IMR-90 (cell line): ENCODE measurements at regions not wholly inside any gene's neighbourhood (a gene's known extent, or its start where the extent isn't known, plus 50 kb on each side); places are given as distances from the start of the nearest gene placed in this dataset.

Experiments
- ATAC-seq: fragments of 200-7000 bp; cut with Tn5 transposase; 2 replicates; pipeline ENCODE4 v1.9.1; 2020; ENCODE audit warnings: low read depth, mild to moderate bottlenecking, moderate library complexity
- BruUV-seq: library from RNA; stranded (reverse); fragments of 400-500 nt; replicated peaks from 2 replicates; lab custom pipeline; 2021; lab: Mats Ljungman, UMichigan
- CTCF ChIA-PET: fragments of 300-600 bp; formaldehyde crosslinking; extraction: SDS; loops from one replicate; lab custom pipeline; 2021; ENCODE audit warnings: antibody characterized with exemption; lab: Yijun Ruan, JAX
- POLR2A ChIA-PET: fragments of 300-600 bp; sonication (Branson Sonifier 250); formaldehyde crosslinking; loops from one replicate; lab custom pipeline; 2022; ENCODE audit warnings: antibody characterized with exemption; ENCODE audit not compliant: unreplicated experiment; lab: Charles Lee
- DNase-seq: peaks from one replicate; pipeline ENCODE4 v3.0.0; 2013
- H2AFZ ChIP-seq: replicated peaks from 2 replicates; pipeline ENCODE3; 2013; ENCODE audit warnings: low read length, mild to moderate bottlenecking; ENCODE audit not compliant: poor library complexity
- H2AK5ac ChIP-seq: 2 replicates; pipeline ENCODE4 v1.6.1; 2013; ENCODE audit warnings: low read depth, low read length, inconsistent platforms
- H2AK9ac ChIP-seq: replicated peaks from 2 replicates; pipeline ENCODE3; 2013; ENCODE audit warnings: mild to moderate bottlenecking, low read depth, low read length, moderate library complexity; ENCODE audit not compliant: poor library complexity
- H2BK120ac ChIP-seq: 2 replicates; pipeline ENCODE4 v1.6.1; 2013; ENCODE audit warnings: low read depth, low read length, inconsistent platforms
- H2BK15ac ChIP-seq: 3 replicates; pipeline ENCODE4 v1.6.1; 2013; ENCODE audit warnings: low read depth, low read length, inconsistent platforms
- H2BK20ac ChIP-seq: 2 replicates; pipeline ENCODE4 v1.6.1; 2013; ENCODE audit warnings: low read depth, mild to moderate bottlenecking, inconsistent platforms, low read length, moderate library complexity
- H2BK5ac ChIP-seq: 2 replicates; pipeline ENCODE4 v1.6.1; 2013; ENCODE audit warnings: mild to moderate bottlenecking, low read depth, low read length, inconsistent platforms; ENCODE audit not compliant: poor library complexity, severe bottlenecking
- H3K14ac ChIP-seq: replicated peaks from 2 replicates; pipeline ENCODE4 v1.6.1; 2013; ENCODE audit warnings: low read depth, low read length, inconsistent platforms
- H3K18ac ChIP-seq: 2 replicates; pipeline ENCODE4 v1.6.1; 2013; ENCODE audit warnings: low read depth, low read length, control low read depth
- H3K23ac ChIP-seq: 2 replicates; pipeline ENCODE4 v1.6.1; 2013; ENCODE audit warnings: low read depth, low read length, inconsistent platforms
- H3K27ac ChIP-seq: 2 replicates; pipeline ENCODE4 v1.5.1; 2013; ENCODE audit warnings: mild to moderate bottlenecking, control low read depth, low read length; ENCODE audit not compliant: insufficient read depth
- H3K27me3 ChIP-seq: 2 replicates; pipeline ENCODE4 v1.6.1; 2013; ENCODE audit warnings: low read length; ENCODE audit not compliant: control insufficient read depth, insufficient read depth
- H3K36me3 ChIP-seq: 2 replicates; pipeline ENCODE4 v1.6.1; 2013; ENCODE audit warnings: low read length, mixed read lengths; ENCODE audit not compliant: control insufficient read depth, insufficient read depth
- H3K4ac ChIP-seq: 2 replicates; pipeline ENCODE4 v1.6.1; 2013; ENCODE audit warnings: low read depth, low read length, inconsistent platforms
- H3K4me1 ChIP-seq: 2 replicates; pipeline ENCODE4 v1.6.1; 2013; ENCODE audit warnings: low read length, mixed read lengths; ENCODE audit not compliant: control insufficient read depth, insufficient read depth
- H3K4me2 ChIP-seq: 2 replicates; pipeline ENCODE4 v1.6.1; 2013; ENCODE audit warnings: low read depth, mild to moderate bottlenecking, control low read depth, low read length, moderate library complexity
- H3K4me3 ChIP-seq: 2 replicates; pipeline ENCODE4 v1.5.1; 2013; ENCODE audit warnings: low read depth, mild to moderate bottlenecking, control low read depth, low read length, moderate library complexity; ENCODE audit not compliant: insufficient read depth
- H3K56ac ChIP-seq: 2 replicates; pipeline ENCODE4 v1.6.1; 2013; ENCODE audit warnings: low read length, inconsistent platforms; ENCODE audit not compliant: insufficient read depth; ENCODE audit errors: extremely low read depth
- H3K79me1 ChIP-seq, 2 experiments: 2 replicates each; pipeline ENCODE4 v1.6.1; 2013; ENCODE audit warnings: low read length in 2 of 2, inconsistent platforms in 1 of 2, low read depth in 1 of 2
- H3K9ac ChIP-seq: 2 replicates; pipeline ENCODE4 v1.6.1; 2013; ENCODE audit warnings: low read depth, low read length, control low read depth
- H3K9me1 ChIP-seq: 2 replicates; pipeline ENCODE4 v1.6.1; 2013; ENCODE audit warnings: low read length, inconsistent platforms; ENCODE audit not compliant: insufficient read depth
- H3K9me3 ChIP-seq: 2 replicates; pipeline ENCODE4 v1.6.1; 2013; ENCODE audit warnings: low read length; ENCODE audit not compliant: control insufficient read depth, insufficient read depth
- H4K20me1 ChIP-seq: 2 replicates; pipeline ENCODE4 v1.6.1; 2013; ENCODE audit warnings: low read length, inconsistent platforms; ENCODE audit not compliant: insufficient read depth
- H4K5ac ChIP-seq: 2 replicates; pipeline ENCODE4 v1.6.1; 2013; ENCODE audit warnings: mild to moderate bottlenecking, low read depth, low read length, control low read depth
- H4K8ac ChIP-seq, 2 experiments: 2 replicates each; pipeline ENCODE4 v1.6.1; 2013; ENCODE audit warnings: low read depth in 2 of 2, low read length in 2 of 2, control low read depth in 1 of 2, inconsistent platforms in 1 of 2
- H4K91ac ChIP-seq: 2 replicates; pipeline ENCODE4 v1.6.1; 2013; ENCODE audit warnings: low read depth, low read length, inconsistent platforms; ENCODE audit not compliant: insufficient read depth
- BHLHE40 ChIP-seq: fragments of 150-350 bp; IDR thresholded peaks from 2 replicates; pipeline ENCODE4 v1.6.1; 2016; ENCODE audit warnings: mild to moderate bottlenecking, low read depth, low read length
- CEBPB ChIP-seq: IDR thresholded peaks from 2 replicates; pipeline ENCODE4 v1.6.1; 2012; ENCODE audit warnings: low read depth, low read length, improper control_type of control experiment
- CHD1 ChIP-seq: IDR thresholded peaks from 2 replicates; pipeline ENCODE4 v1.6.1; 2012; ENCODE audit warnings: low read depth, low read length, improper control_type of control experiment
- CTCF ChIP-seq: conservative IDR thresholded peaks from 2 replicates; pipeline ENCODE4 v1.5.1; 2012; ENCODE audit warnings: mild to moderate bottlenecking, low read depth, low read length, improper control_type of control experiment
- ELK1 ChIP-seq: fragments of 150-350 bp; IDR thresholded peaks from 2 replicates; pipeline ENCODE4 v1.6.1; 2016; ENCODE audit warnings: low read depth, mild to moderate bottlenecking, low read length, moderate library complexity, borderline replicate concordance
- FOS ChIP-seq: fragments of 150-350 bp; IDR thresholded peaks from 2 replicates; pipeline ENCODE4 v1.6.1; 2016; ENCODE audit warnings: low read depth, low read length
- MAFK ChIP-seq: IDR thresholded peaks from 2 replicates; pipeline ENCODE4 v1.6.1; 2012; ENCODE audit warnings: low read depth, low read length, improper control_type of control experiment
- MAZ ChIP-seq: IDR thresholded peaks from 2 replicates; pipeline ENCODE4 v1.6.1; 2012; ENCODE audit warnings: low read depth, mild to moderate bottlenecking, low read length, improper control_type of control experiment, moderate library complexity, borderline replicate concordance
- MXI1 ChIP-seq: IDR thresholded peaks from 2 replicates; pipeline ENCODE4 v1.6.1; 2012; ENCODE audit warnings: low read depth, mild to moderate bottlenecking, low read length, moderate library complexity, borderline replicate concordance
- NFE2L2 ChIP-seq: fragments of 150-350 bp; IDR thresholded peaks from 2 replicates; pipeline ENCODE4 v1.6.1; 2016; ENCODE audit warnings: low read depth, mild to moderate bottlenecking, low read length
- POLR2A ChIP-seq: IDR thresholded peaks from 2 replicates; pipeline ENCODE4 v1.6.1; 2012; ENCODE audit warnings: mild to moderate bottlenecking, low read depth, low read length
- RAD21 ChIP-seq: IDR thresholded peaks from 2 replicates; pipeline ENCODE4 v1.6.1; 2012; ENCODE audit warnings: low read length, improper control_type of control experiment
- RCOR1 ChIP-seq: IDR thresholded peaks from 2 replicates; pipeline ENCODE4 v1.6.1; 2012; ENCODE audit warnings: mild to moderate bottlenecking, low read length, improper control_type of control experiment; ENCODE audit not compliant: insufficient replicate concordance
- RFX5 ChIP-seq: IDR thresholded peaks from 2 replicates; pipeline ENCODE4 v1.8.0; 2012; ENCODE audit warnings: low read depth, mild to moderate bottlenecking, low read length, moderate library complexity
- SMC3 ChIP-seq: fragments of 150-350 bp; IDR thresholded peaks from 2 replicates; pipeline ENCODE4 v1.6.1; 2016; ENCODE audit warnings: low read depth, mild to moderate bottlenecking, antibody characterized with exemption, low read length, moderate library complexity
- USF2 ChIP-seq: fragments of 150-350 bp; IDR thresholded peaks from 2 replicates; pipeline ENCODE4 v1.6.1; 2017; ENCODE audit warnings: mild to moderate bottlenecking, antibody characterized with exemption, low read length, low read depth
- dilution Hi-C: fragments of 300-500 bp; cut with HindIII; formaldehyde crosslinking; loops from one replicate; pipeline ENCODE4 v1.14.3; 2018; ENCODE audit warnings: low sequenced_read_pairs; ENCODE audit not compliant: unreplicated experiment
- in situ Hi-C: fragments of 300-500 bp; cut with MboI; formaldehyde crosslinking; loops from 3 replicates; pipeline ENCODE4 v1.14.3; 2019; ENCODE audit warnings: low sequenced_read_pairs, inconsistent platforms, mixed read lengths
- intact Hi-C: fragments of 100-400 bp; cut with micrococcal nuclease; formaldehyde crosslinking; loops from 2 replicates; pipeline ENCODE4 v1.10.0; 2022

- ATAC-seq, result no peak
- H3K18ac ChIP-seq, result no peak overlapping the region
- no peaks in the 10 kb centered on the region for H4K20me1 ChIP-seq
- no TSS peak for BruUV-seq
- no peaks in the 10 kb centered on the region for H3K9me3 ChIP-seq
- H2AK9ac ChIP-seq, result no peak overlapping the region
- H3K14ac ChIP-seq, result no peak overlapping the region
- H2AK5ac ChIP-seq, result no peak overlapping the region
- ChIA-PET CTCF (no interaction called here), POLR2A (no interaction called here)
- no peak overlapping the region for H2AFZ ChIP-seq
- no peaks in the 10 kb centered on the region for H3K4me1 ChIP-seq
- in situ Hi-C loops (no loop called here), dilution Hi-C loops (no loop called here), intact Hi-C loops (no loop called here)
- H3K56ac ChIP-seq, result no peak overlapping the region
- H3K27me3 ChIP-seq, result no peaks in the 10 kb centered on the region
- H4K8ac ChIP-seq, result no peak overlapping the region
- TF ChIP-seq POLR2A, result no peak
- no peak for TF ChIP-seq CTCF
- TF ChIP-seq ELK1, result no peak
- no peak for TF ChIP-seq USF2
- no peak for TF ChIP-seq CHD1
- TF ChIP-seq FOS, result no peak
- no peak for TF ChIP-seq RAD21
- no peak for TF ChIP-seq MAFK
- no peak for TF ChIP-seq MXI1
- TF ChIP-seq RCOR1, result no peak
- TF ChIP-seq NFE2L2, result no peak
- no peak for TF ChIP-seq CEBPB
- TF ChIP-seq RFX5, result no peak
- TF ChIP-seq MAZ, result no peak
- TF ChIP-seq BHLHE40, result no peak
- TF ChIP-seq SMC3, result no peak
- H4K91ac ChIP-seq, result no peak overlapping the region
- no peak overlapping the region for H4K5ac ChIP-seq
- H2BK15ac ChIP-seq, result no peak overlapping the region
- H3K9ac ChIP-seq, result no peak overlapping the region
- no peak overlapping the region for H3K4me2 ChIP-seq
- no peak overlapping the region for H2BK120ac ChIP-seq
- H3K4ac ChIP-seq, result no peak overlapping the region
- DNase-seq, result no peak
- H3K4me3 ChIP-seq, result no peak overlapping the region
- H3K36me3 ChIP-seq, result no peaks in the 10 kb centered on the region
- H3K23ac ChIP-seq, result no peak overlapping the region
- H2BK5ac ChIP-seq, result no peak overlapping the region
- no peak overlapping the region for H3K27ac ChIP-seq
- no peak overlapping the region for H2BK20ac ChIP-seq
- no peaks in the 10 kb centered on the region for H3K79me1 ChIP-seq
- H3K9me1 ChIP-seq, result no peaks in the 10 kb centered on the region
Measured at GRCh38 chr1:182122913-182123260, 61.4 kb upstream of the ZNF648 start.
